B cell (primary cell): ENCODE measurements at regions not wholly inside any gene's neighbourhood (a gene's known extent, or its start where the extent isn't known, plus 50 kb on each side); places are given as distances from the start of the nearest gene placed in this dataset.

Experiments
- EZH2 ChIP-seq: IDR thresholded peaks from 2 replicates; pipeline ENCODE4 v1.6.1; 2012; ENCODE audit warnings: borderline replicate concordance, low read depth, mild to moderate bottlenecking, moderate library complexity, low read length; ENCODE audit not compliant: insufficient read depth, poor library complexity, severe bottlenecking
- TF ChIP-seq, protein P1 (sequence below): fragments of 200-600 bp; IDR thresholded peaks from one replicate; pipeline ENCODE4 v1.8.0; 2022; ENCODE audit warnings: antibody characterized with exemption, mild to moderate bottlenecking

- TF ChIP-seq, protein P1, sequence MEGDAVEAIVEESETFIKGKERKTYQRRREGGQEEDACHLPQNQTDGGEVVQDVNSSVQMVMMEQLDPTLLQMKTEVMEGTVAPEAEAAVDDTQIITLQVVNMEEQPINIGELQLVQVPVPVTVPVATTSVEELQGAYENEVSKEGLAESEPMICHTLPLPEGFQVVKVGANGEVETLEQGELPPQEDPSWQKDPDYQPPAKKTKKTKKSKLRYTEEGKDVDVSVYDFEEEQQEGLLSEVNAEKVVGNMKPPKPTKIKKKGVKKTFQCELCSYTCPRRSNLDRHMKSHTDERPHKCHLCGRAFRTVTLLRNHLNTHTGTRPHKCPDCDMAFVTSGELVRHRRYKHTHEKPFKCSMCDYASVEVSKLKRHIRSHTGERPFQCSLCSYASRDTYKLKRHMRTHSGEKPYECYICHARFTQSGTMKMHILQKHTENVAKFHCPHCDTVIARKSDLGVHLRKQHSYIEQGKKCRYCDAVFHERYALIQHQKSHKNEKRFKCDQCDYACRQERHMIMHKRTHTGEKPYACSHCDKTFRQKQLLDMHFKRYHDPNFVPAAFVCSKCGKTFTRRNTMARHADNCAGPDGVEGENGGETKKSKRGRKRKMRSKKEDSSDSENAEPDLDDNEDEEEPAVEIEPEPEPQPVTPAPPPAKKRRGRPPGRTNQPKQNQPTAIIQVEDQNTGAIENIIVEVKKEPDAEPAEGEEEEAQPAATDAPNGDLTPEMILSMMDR: no peak
- TF ChIP-seq EZH2: no peak
These were observed 484.5 kb upstream of the ERCC4 start for GRCh38 chr16:13435415-13435814.
